Lower leg skin (tissue), 3 donors: ENCODE measurements at regions not wholly inside any gene's neighbourhood (a gene's known extent, or its start where the extent isn't known, plus 50 kb on each side); places are given as distances from the start of the nearest gene placed in this dataset.

ENCODE experiments used
- POLR2A ChIP-seq, 2 donors: fragments of 450-650 bp; IDR thresholded peaks; one replicate each; pipeline ENCODE4 v1.6.1; 2016 to 2017; ENCODE audit warnings: antibody characterized with exemption in 2 of 2, mild to moderate bottlenecking in 1 of 2, moderate library complexity in 1 of 2
- TF ChIP-seq, protein P1 (sequence below), 3 donors: fragments of 450-650 bp; IDR thresholded peaks; one replicate each; pipeline ENCODE4 v1.5.1; 2016; ENCODE audit warnings: antibody characterized with exemption in 3 of 3, mild to moderate bottlenecking in 3 of 3, moderate library complexity in 2 of 3

DNA sequence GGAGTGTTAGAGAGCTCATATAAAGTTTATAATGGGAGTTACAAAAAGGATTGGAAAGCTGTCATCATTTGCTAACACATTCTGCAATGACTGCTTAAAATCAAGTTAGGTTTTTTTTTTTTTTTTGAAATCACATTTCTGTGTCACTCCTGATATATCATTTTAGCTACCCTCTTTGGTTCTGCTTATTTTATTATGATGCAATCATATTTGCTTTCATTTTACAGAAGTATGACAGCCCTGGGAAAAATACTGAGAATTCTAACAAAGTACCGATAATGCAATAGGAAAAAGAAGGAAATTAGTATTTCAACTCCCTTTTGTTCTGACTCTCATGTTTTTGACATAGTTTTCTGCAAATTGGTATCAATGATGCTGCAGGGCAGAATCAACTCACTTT lies 71.6 kb upstream of the MDGA2 start:
- no peak for TF ChIP-seq POLR2A (IDR thresholded peaks at IDR 0.05)
- TF ChIP-seq, protein P1, sequence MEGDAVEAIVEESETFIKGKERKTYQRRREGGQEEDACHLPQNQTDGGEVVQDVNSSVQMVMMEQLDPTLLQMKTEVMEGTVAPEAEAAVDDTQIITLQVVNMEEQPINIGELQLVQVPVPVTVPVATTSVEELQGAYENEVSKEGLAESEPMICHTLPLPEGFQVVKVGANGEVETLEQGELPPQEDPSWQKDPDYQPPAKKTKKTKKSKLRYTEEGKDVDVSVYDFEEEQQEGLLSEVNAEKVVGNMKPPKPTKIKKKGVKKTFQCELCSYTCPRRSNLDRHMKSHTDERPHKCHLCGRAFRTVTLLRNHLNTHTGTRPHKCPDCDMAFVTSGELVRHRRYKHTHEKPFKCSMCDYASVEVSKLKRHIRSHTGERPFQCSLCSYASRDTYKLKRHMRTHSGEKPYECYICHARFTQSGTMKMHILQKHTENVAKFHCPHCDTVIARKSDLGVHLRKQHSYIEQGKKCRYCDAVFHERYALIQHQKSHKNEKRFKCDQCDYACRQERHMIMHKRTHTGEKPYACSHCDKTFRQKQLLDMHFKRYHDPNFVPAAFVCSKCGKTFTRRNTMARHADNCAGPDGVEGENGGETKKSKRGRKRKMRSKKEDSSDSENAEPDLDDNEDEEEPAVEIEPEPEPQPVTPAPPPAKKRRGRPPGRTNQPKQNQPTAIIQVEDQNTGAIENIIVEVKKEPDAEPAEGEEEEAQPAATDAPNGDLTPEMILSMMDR (IDR thresholded peaks at IDR 0.05): no peak
